GM12878 (cell line): ENCODE measurements at regions not wholly inside any gene's neighbourhood (a gene's known extent, or its start where the extent isn't known, plus 50 kb on each side); places are given as distances from the start of the nearest gene placed in this dataset.

ENCODE experiments used
- ATAC-seq: fragments of 200-7000 bp; cut with Tn5 transposase; 3 replicates; pipeline ENCODE4 v1.9.1; 2020; ENCODE audit warnings: mild to moderate bottlenecking, moderate library complexity
- BruUV-seq: library from RNA; stranded (reverse); fragments of 400-500 nt; replicated peaks from 2 replicates; lab custom pipeline; 2021; lab: Mats Ljungman, UMichigan
- CTCF ChIA-PET: fragments of 300-600 bp; sonication (Branson Sonifier 250); formaldehyde crosslinking; extraction: SDS; loops from one replicate; lab custom pipeline; 2021; ENCODE audit warnings: inconsistent platforms; lab: Yijun Ruan, JAX
- POLR2A ChIA-PET: fragments of 350-600 bp; formaldehyde crosslinking; extraction: SDS; loops from one replicate; lab custom pipeline; 2021; ENCODE audit warnings: inconsistent platforms; lab: Charles Lee
- RAD21 ChIA-PET: fragments of 300-600 bp; sonication (Branson Sonifier 250); formaldehyde crosslinking; loops from one replicate; lab custom pipeline; 2023; ENCODE audit warnings: antibody characterized with exemption; ENCODE audit not compliant: unreplicated experiment; lab: Charles Lee
- SMC1A ChIA-PET: fragments of 300-600 bp; sonication (Branson Sonifier 250); formaldehyde crosslinking; loops from one replicate; lab custom pipeline; 2023; ENCODE audit not compliant: unreplicated experiment, uncharacterized antibody; lab: Charles Lee
- DNase-seq: peaks from one replicate; pipeline ENCODE4 v3.0.0-alpha.2; 2011; ENCODE audit warnings: low read depth, low spot score
- FAIRE-seq: peaks from 3 replicates; lab custom pipeline; 2011; peaks lifted over from hg19 to GRCh38; lab: Jason Lieb, UNC
- H2AFZ ChIP-seq: 2 replicates; pipeline ENCODE4 v1.6.0; 2011; ENCODE audit warnings: low read depth, low read length, control low read depth; ENCODE audit not compliant: control insufficient read depth
- H3K27ac ChIP-seq: 2 replicates; pipeline ENCODE4 v1.5.1; 2011; ENCODE audit warnings: control low read depth; ENCODE audit not compliant: control insufficient read depth, insufficient read depth
- H3K27me3 ChIP-seq, 2 experiments: replicated peaks in 1 of 2; 2 replicates each; pipeline versions ENCODE4 v1.6.0 to v1.6.1; 2011; ENCODE audit warnings: low read length in 1 of 2; ENCODE audit not compliant: control insufficient read depth in 2 of 2, insufficient read depth in 2 of 2
- H3K36me3 ChIP-seq, 2 experiments: 2 replicates each; pipeline ENCODE4 v1.5.1; 2011; ENCODE audit warnings: low read length in 1 of 2; ENCODE audit not compliant: control insufficient read depth in 2 of 2, insufficient read depth in 2 of 2
- H3K4me1 ChIP-seq: 2 replicates; pipeline ENCODE4 v1.6.1; 2011; ENCODE audit warnings: mild to moderate bottlenecking, low read length, moderate library complexity, mixed read lengths; ENCODE audit not compliant: control insufficient read depth, insufficient read depth
- H3K4me2 ChIP-seq: 2 replicates; pipeline ENCODE4 v1.6.0; 2011; ENCODE audit warnings: control low read depth; ENCODE audit not compliant: control insufficient read depth, insufficient read depth
- H3K4me3 ChIP-seq: fragments of 200-600 bp; sonication (generic); 2 replicates; pipeline ENCODE4 v1.5.1; 2016
- H3K79me2 ChIP-seq: 2 replicates; pipeline ENCODE4 v1.6.0; 2011; ENCODE audit warnings: low read length; ENCODE audit not compliant: control insufficient read depth, insufficient read depth
- H3K9ac ChIP-seq: 2 replicates; pipeline ENCODE4 v1.8.0; 2011; ENCODE audit warnings: low read length, control low read depth, mixed read lengths; ENCODE audit not compliant: control insufficient read depth, insufficient read depth
- H3K9me3 ChIP-seq: replicated peaks from 3 replicates; pipeline ENCODE4 v1.5.1; 2011; ENCODE audit warnings: mild to moderate bottlenecking, low read length; ENCODE audit not compliant: control insufficient read depth, insufficient read depth
- H4K20me1 ChIP-seq: 2 replicates; pipeline ENCODE4 v1.6.0; 2011; ENCODE audit not compliant: control insufficient read depth, insufficient read depth
- CEBPB ChIP-seq, 2 experiments: fragments of 150-350 bp in 1 of 2; IDR thresholded peaks; 2 replicates each; pipeline ENCODE4 v1.6.1; 2012 to 2014; ENCODE audit warnings: low read depth in 2 of 2, low read length in 2 of 2, borderline replicate concordance in 1 of 2, inconsistent platforms in 1 of 2
- CHD2 ChIP-seq: IDR thresholded peaks from 2 replicates; pipeline ENCODE4 v1.6.1; 2011; ENCODE audit warnings: low read depth, low read length, improper control_type of control experiment, borderline replicate concordance
- E2F8 ChIP-seq: fragments of 450-650 bp; IDR thresholded peaks from 2 replicates; pipeline ENCODE4 v1.6.1; 2018; ENCODE audit warnings: mild to moderate bottlenecking, low read depth, moderate library complexity; ENCODE audit not compliant: partially characterized antibody
- ESRRA ChIP-seq: IDR thresholded peaks from 2 replicates; pipeline ENCODE4 v1.6.1; 2012; ENCODE audit warnings: mild to moderate bottlenecking, low read length, improper control_type of control experiment
- EZH2 ChIP-seq: IDR thresholded peaks from 2 replicates; pipeline ENCODE4 v1.6.1; 2012; ENCODE audit warnings: low read depth, mild to moderate bottlenecking, control low read depth, inconsistent platforms, low read length, borderline replicate concordance; ENCODE audit not compliant: control insufficient read depth
- KAT2A ChIP-seq: conservative IDR thresholded peaks from 2 replicates; pipeline ENCODE4 v1.6.1; 2011; ENCODE audit warnings: low read depth, low read length; ENCODE audit not compliant: control insufficient read depth
- LARP7 ChIP-seq: fragments of 450-650 bp; IDR thresholded peaks from 2 replicates; pipeline ENCODE4 v1.6.1; 2017; ENCODE audit warnings: mild to moderate bottlenecking
- MEF2B ChIP-seq: fragments of 450-650 bp; IDR thresholded peaks from 2 replicates; pipeline ENCODE4 v1.6.1; 2018; ENCODE audit warnings: mild to moderate bottlenecking, moderate library complexity; ENCODE audit not compliant: partially characterized antibody, poor library complexity, severe bottlenecking
- SIN3A ChIP-seq: IDR thresholded peaks from 2 replicates; pipeline ENCODE4 v1.6.1; 2012; ENCODE audit warnings: low read depth, low read length, improper control_type of control experiment
- SMC3 ChIP-seq: IDR thresholded peaks from 2 replicates; pipeline ENCODE4 v1.6.1; 2011; ENCODE audit warnings: low read length, improper control_type of control experiment, borderline replicate concordance
- TCF12 ChIP-seq: IDR thresholded peaks from 2 replicates; pipeline ENCODE4 v1.6.1; 2011; ENCODE audit warnings: low read depth, mild to moderate bottlenecking, low read length
- whole genome bisulfite sequencing: methylation state at CpG from one replicate; pipeline ENCODE4 v1.1.6; 2016; ENCODE audit warnings: low lambda C conversion rate; ENCODE audit not compliant: insufficient replicate concordance, insufficient coverage; ENCODE audit errors: missing lambda C conversion rate; 5-methylcytosine and 5-hydroxymethylcytosine counted together
- in situ Hi-C: fragments of 300-500 bp; cut with MboI; formaldehyde crosslinking; loops from 9 replicates; pipeline ENCODE4 v1.14.3; 2018; ENCODE audit warnings: mixed read lengths
- intact Hi-C: fragments of 100-400 bp; cut with micrococcal nuclease; formaldehyde crosslinking; loops from one replicate; pipeline ENCODE4 v1.14.2; 2022; ENCODE audit not compliant: unreplicated experiment
- TF ChIP-seq, protein P1 (sequence below): IDR thresholded peaks from 2 replicates; pipeline ENCODE4 v1.6.1; 2012; ENCODE audit warnings: low read depth, low read length, improper control_type of control experiment
- TF ChIP-seq, protein P2 (sequence below): IDR thresholded peaks from 2 replicates; pipeline ENCODE4 v1.6.1; 2011; ENCODE audit warnings: borderline replicate concordance, low read depth, mild to moderate bottlenecking, moderate library complexity, low read length; ENCODE audit not compliant: insufficient read depth, poor library complexity, severe bottlenecking
- TF ChIP-seq, protein P3 (sequence below): fragments of 450-650 bp; IDR thresholded peaks from 2 replicates; pipeline ENCODE4 v1.6.1; 2016; ENCODE audit warnings: mild to moderate bottlenecking

DNA sequence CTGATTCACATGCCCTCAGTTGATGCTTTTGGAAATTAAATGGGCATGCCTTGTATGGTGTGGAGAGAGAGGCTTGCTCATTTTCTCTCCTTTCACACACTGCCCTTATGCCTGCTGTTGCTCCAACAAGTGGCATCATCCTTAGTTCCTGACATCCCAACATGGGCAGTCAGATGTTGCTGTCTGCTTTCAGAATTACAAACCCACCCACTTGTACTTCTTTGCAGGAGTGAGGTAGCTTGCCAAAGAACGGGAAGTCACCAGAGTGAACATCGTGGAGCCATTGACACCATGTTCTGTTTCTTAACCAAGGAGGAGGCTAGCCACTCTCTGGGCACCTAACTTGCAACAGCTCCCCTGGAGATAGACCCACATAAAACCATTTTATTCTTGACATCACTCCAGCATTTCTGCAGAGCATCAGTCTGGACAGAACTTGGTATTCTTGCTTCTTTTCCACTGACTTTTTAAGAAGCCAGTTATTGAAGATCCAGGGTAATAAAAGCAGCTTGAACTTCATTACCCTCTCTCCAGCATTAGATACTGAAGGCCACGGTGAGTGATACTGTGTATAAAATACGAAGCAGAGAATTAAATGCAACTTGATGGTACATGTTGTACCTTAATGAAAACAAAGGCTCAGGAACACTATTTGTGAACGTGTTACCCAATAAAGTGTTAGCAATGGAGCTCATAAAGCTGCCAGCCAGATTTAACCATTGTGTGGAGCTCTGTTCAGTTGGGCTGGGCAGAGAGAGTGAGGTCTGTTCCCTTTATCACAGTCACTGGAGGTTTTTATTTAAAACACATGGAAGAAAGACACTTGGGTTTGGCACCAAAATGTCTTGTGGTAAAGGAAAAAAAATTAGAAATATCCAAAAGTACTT, 195.8 kb upstream of the HABP2 start:
- DNase-seq = no peak
- CTCF ChIA-PET = no interaction called here
- RAD21 ChIA-PET = no interaction called here
- no peak overlapping the region for H3K4me2 ChIP-seq
- no peaks in the 10 kb centered on the region for H4K20me1 ChIP-seq
- WGBS = 0% methylated on average over 5 of the region's 5 CpGs
- 0 out of 4 replicates have a peak, but pooled peaks cover 0 to 2% of the 10 kb centered on the region in 2 experiments for H3K27me3 ChIP-seq
- H3K9me3 ChIP-seq = no peaks in the 10 kb centered on the region
- no peak overlapping the region for H3K4me3 ChIP-seq
- in situ Hi-C loops = no loop called here
- no peak for FAIRE-seq
- no peak overlapping the region for H3K9ac ChIP-seq
- no peaks in the 10 kb centered on the region for H3K4me1 ChIP-seq
- ATAC-seq = no peak
- no peaks in the 10 kb centered on the region for H3K36me3 ChIP-seq
- H3K27ac ChIP-seq = no peak overlapping the region
- intact Hi-C loops = no loop called here
- SMC1A ChIA-PET = interaction anchor here (1.8 kb wide), 1 partner anchor 50 kb away, joined by 4 read pairs; no protein-coding TSS in a partner anchor
- POLR2A ChIA-PET = no interaction called here
- H3K79me2 ChIP-seq = no peaks in the 10 kb centered on the region
- no TSS peak for BruUV-seq
- no peak overlapping the region for H2AFZ ChIP-seq
- TF ChIP-seq E2F8 (no peak), SMC3 (no peak), SIN3A (no peak), KAT2A (no peak), MEF2B (no peak), CEBPB (IDR thresholded peaks at IDR 0.05; ENCODE audit: borderline replicate concordance in 1 of 2, low read depth in 2 of 2, low read length in 2 of 2) (no peak), EZH2 (no peak), CHD2 (no peak), LARP7 (no peak), TCF12 (no peak), ESRRA (no peak)
- TF ChIP-seq, protein P1, sequence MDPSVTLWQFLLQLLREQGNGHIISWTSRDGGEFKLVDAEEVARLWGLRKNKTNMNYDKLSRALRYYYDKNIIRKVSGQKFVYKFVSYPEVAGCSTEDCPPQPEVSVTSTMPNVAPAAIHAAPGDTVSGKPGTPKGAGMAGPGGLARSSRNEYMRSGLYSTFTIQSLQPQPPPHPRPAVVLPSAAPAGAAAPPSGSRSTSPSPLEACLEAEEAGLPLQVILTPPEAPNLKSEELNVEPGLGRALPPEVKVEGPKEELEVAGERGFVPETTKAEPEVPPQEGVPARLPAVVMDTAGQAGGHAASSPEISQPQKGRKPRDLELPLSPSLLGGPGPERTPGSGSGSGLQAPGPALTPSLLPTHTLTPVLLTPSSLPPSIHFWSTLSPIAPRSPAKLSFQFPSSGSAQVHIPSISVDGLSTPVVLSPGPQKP = no peak
- TF ChIP-seq, protein P2, sequence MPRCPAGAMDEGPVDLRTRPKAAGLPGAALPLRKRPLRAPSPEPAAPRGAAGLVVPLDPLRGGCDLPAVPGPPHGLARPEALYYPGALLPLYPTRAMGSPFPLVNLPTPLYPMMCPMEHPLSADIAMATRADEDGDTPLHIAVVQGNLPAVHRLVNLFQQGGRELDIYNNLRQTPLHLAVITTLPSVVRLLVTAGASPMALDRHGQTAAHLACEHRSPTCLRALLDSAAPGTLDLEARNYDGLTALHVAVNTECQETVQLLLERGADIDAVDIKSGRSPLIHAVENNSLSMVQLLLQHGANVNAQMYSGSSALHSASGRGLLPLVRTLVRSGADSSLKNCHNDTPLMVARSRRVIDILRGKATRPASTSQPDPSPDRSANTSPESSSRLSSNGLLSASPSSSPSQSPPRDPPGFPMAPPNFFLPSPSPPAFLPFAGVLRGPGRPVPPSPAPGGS = no peak
- TF ChIP-seq, protein P3, sequence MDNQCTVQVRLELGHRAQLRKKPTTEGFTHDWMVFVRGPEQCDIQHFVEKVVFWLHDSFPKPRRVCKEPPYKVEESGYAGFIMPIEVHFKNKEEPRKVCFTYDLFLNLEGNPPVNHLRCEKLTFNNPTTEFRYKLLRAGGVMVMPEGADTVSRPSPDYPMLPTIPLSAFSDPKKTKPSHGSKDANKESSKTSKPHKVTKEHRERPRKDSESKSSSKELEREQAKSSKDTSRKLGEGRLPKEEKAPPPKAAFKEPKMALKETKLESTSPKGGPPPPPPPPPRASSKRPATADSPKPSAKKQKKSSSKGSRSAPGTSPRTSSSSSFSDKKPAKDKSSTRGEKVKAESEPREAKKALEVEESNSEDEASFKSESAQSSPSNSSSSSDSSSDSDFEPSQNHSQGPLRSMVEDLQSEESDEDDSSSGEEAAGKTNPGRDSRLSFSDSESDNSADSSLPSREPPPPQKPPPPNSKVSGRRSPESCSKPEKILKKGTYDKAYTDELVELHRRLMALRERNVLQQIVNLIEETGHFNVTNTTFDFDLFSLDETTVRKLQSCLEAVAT = no peak
